ENCODE measurements at regions not wholly inside any gene's neighbourhood (a gene's known extent, or its start where the extent isn't known, plus 50 kb on each side); places are given as distances from the start of the nearest gene placed in this dataset.

- DNase-seq = peak; percentile 71
These were observed 105.6 kb downstream of the SPRY2 start for GRCh38 chr13:80235166-80235966.

DNA sequence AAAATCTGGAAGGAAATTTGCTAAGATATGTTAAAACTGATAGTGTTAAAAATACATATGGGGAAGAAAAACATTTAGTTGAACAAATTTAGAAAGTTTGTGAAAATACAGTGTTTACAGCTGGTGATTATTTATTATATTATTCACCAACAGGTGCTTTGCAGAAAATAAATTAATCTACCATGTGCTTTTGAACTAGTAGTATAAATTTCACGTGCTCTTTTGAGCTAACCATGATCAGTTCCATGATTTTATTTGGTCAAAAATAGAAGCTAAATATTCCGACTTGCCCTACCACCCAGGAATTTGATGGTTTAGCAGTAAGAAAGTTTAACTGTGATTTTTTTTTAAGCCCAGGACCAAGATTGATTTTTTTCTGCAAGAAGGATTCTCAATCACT lies 113.3 kb downstream of the SPRY2 start:
- DNase-seq = no peak

DNA sequence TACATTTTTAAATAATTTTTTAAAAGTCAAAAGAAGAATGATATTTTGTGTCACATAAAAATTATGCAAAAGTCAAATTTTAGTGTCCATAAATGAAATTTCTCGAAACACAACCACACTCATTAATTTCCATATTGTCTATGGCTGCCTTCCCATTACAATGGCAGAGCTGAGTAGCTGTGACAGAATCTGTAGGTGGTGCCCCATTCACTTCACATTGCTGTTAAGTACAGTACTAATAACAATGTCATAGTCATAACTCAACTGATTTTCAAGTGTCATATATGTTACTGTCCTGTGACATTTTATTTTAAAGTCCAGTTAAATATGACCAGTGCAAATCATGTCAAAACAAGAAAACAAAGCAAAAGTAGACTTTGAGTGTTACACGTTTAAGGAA lies 114.3 kb downstream of the SPRY2 start:
- no peak for DNase-seq

GRCh38 chr13:80224468-80224867 lies 116.5 kb downstream of the SPRY2 start:
- DNase-seq = peak; percentile 39

DNA sequence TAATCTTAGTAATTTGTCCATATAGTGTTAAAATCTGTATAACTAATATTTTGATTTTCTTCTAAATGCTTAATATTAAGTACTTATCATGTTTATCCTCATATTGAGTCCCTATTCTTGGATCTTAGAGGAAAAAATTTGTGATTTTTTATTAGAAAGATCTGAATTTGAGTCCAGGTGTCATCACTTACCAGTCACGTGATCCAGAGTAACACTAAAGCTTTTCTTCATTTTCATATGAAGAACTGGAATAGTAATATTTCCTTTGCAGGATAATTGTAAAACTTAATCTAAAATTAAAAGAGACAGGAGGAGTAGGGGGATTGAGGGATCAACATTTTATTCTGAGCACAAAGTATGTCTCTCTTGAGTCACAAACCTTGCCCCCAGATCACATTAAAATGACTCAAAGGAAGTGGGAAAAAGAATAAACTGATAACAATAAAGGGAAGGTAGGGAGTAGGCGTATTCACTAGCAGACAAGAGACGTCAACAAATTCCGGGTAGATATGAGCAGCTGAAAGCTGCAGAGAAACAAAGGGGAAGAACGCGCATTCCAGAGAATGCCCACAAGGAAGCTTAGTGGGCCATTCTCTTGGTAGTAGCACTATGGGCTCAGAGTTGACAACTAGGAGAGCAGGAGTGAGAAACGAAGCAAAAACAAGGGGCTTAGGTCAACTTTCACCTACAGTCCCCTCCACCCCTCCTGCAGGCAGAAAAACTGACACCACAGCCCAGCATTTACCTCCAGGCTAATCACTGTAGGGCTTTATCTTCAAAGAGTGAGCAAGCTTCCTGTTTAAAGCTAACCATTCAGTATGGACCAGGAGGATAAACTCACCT lies 123.1 kb downstream of the SPRY2 start:
- no peak for DNase-seq

- no peak for DNase-seq
These were observed 125.6 kb downstream of the SPRY2 start for GRCh38 chr13:80215368-80215767.

GRCh38 chr13:80214521-80214991 lies 126.4 kb downstream of the SPRY2 start:
- no peak for DNase-seq

- no peak for DNase-seq
These were observed 126.9 kb downstream of the SPRY2 start for GRCh38 chr13:80214050-80214449.

DNA sequence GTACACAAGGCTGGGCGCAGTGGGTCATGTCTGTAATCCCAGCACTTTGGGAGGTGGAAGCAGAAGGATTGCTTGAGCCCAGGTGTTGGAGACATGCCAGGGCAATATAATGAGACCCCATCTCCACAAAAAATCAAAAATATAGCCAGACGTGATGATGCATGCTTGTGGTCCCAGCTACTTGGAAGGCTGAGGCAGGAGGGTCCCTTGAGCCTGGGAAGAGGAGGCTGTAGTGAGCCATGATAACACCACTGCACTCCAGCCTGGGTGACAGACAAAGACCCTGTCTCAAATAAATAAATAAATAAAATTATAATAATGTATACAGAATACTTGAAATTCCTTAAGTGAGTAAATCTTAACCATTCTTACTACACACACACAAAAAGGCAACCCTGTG lies 127.7 kb downstream of the SPRY2 start:
- DNase-seq = no peak

- no peak for DNase-seq
These were observed 129.4 kb downstream of the SPRY2 start for GRCh38 chr13:80211566-80211965.

DNA sequence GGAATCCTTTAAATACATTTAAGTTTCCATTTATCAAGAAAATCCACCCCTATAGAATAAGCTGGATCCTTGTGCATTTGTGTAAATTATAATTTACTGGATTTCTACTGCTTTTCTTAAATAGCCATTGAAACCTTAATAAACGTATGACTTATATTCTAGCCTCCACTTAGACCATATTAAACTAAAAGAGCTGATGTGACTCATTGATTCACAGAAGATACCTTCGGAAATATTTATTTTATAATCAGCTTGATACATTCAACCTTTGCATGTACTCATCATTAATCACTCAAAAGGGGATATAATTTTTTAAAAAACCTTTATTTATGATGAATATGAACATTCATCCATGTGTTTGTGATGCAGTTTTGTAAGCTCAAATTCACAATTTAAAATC lies 136.3 kb downstream of the SPRY2 start:
- DNase-seq = no peak

DNA sequence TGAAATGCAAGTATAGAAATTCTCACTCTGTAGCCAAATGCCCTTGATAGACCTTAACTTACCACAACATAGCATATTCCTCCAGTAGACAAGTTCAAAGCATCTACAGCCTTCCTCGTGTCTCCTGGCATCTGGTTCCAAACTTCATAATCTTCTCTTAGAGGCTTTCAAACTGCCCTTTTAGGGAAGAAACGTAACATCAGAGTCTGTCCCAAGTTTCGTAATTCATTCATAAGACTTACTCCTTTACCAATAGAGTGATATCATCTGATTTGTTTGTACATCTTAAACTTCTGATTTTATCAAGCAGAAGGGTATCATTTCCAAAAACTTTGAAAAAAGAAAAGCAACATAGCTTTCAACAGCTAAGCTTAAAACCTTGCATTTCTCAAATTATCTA lies 137.4 kb downstream of the SPRY2 start:
- peak; percentile 65 for DNase-seq

DNA sequence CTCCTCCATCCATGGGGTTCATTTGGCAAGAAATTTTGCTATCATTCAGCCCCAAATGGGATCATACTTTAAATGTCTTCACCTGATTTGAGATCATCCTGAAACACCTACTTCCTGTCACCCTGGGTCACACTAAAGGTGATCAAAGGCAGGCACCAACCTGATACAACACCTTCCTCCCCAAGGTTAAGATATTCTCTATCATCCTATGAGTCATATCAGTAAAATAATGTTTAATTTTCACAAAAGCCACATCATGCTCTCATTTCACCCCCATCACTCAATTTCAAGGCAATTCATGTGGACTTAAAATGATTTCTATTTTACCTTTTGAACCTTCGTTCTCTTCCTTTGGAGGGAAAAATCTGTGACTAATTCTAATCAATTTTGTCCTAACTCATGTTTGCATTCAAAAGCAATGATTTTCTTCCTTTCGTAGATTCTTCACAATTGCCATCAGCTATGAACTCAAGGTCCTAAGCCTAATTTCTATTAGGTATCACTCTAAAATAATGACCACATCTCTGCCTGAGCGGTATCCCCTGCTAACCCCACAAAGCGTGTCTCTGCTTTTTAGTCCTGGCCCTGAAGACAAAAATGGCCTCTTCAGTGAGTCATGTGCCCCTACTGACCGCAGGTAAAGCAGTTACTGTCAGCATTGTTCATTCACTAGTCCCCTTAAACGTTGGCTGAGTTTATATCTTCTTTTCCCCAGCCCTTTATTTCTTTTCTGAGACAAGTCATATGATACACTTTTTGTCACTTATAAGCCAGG lies 139.0 kb downstream of the SPRY2 start:
- DNase-seq = no peak

GRCh38 chr13:80199585-80200292 lies 141.2 kb downstream of the SPRY2 start:
- no peak for DNase-seq

- no peak for DNase-seq
These were observed 141.9 kb downstream of the SPRY2 start for GRCh38 chr13:80199067-80199466.

DNA sequence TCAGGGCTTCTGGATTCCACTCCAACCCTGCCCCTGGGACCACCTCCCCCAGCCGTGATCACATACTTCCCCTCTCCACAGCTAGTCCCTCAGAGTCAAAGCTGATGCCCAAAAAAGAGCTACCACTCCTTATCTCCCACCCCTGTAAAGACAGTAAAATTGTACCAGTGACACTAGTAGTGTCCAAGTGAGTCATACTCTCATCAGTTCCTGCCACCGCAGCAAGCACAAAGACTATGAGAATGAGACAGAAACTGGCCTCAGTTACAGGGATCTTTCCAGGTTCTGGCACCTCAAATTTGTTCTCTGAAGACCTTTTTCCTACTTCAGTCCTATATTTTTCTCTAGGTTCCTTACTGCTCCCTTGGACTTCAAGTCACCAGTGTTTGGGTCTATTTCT lies 144.2 kb downstream of the SPRY2 start:
- DNase-seq = peak; percentile 23

- DNase-seq = no peak
These were observed 145.3 kb downstream of the SPRY2 start for GRCh38 chr13:80195649-80196048.

DNA sequence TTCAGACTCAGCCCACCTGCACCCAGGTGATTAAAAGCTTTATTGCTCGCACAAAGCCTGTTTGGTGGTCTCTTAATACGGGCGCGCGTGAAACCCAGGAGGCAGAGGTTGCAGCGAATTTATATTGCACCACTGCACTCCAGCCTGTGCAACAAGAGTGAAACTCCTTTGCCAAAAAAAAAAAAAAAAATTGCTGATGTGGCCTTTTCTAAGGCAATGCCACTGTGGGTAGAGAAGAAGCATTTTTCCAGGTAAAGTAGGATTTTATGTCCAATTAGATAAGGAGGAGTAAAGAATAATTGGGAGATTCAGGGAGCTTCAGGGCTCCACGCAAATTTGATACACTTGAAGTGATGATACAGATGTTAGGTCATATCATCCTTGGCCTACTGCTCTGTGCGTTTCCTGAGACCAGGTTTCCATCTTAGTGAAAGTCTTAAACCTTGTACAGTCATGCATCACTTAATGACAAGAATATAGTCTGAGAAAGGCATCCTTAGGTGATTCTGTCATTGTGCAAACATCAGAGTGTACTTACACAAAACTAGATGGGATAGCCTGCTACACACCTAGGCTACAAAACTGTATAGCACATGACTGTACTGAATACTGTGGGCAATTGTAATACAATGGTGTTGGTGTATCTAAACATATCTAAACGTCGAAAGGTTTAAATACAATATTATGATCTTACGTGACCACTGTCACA lies 150.9 kb downstream of the SPRY2 start:
- DNase-seq = no peak

- no peak for DNase-seq
These were observed 160.1 kb downstream of the SPRY2 start for GRCh38 chr13:80180740-80181355.

DNA sequence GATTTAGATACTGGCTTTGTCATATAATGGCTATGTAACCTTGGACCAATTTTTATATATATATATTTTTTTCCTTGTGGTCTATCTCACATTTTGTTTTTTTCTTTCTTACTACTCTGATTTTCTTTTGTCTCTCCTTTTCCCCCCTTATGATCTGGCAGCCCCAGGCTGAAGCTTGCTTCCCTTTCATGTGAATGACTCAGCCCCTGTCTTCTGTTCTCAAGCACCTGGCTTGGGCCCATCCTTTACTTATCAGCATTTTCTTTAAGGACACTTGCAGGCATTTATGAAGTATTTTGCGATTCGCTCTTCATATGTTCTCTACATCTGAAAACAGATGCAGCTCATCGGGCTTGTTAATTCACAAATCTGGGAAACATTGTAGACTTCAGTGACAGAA lies 163.6 kb downstream of the SPRY2 start:
- DNase-seq = no peak

- peak; percentile 96 for DNase-seq
These were observed 167.7 kb downstream of the SPRY2 start for GRCh38 chr13:80173224-80173623.
